Liver (tissue), 8 donors: ENCODE measurements at regions not wholly inside any gene's neighbourhood (a gene's known extent, or its start where the extent isn't known, plus 50 kb on each side); places are given as distances from the start of the nearest gene placed in this dataset.

Source experiments
- DNase-seq: peaks from one replicate; pipeline ENCODE4 v3.0.0-alpha.2; 2017; ENCODE audit warnings: low spot score
- H3K27ac ChIP-seq, 2 donors: one replicate each; pipeline ENCODE4 v1.7.0; 2013; ENCODE audit warnings: inconsistent platforms in 2 of 2, low read length in 2 of 2, control low read depth in 1 of 2, low read depth in 1 of 2, mild to moderate bottlenecking in 1 of 2
- H3K27me3 ChIP-seq, 4 donors: one replicate each; pipeline versions ENCODE4 v1.6.1 to v1.7.0; 2013; ENCODE audit warnings: low read length in 3 of 4, inconsistent platforms in 1 of 4, mild to moderate bottlenecking in 1 of 4, moderate library complexity in 1 of 4; ENCODE audit not compliant: control insufficient read depth in 4 of 4, insufficient read depth in 4 of 4
- H3K36me3 ChIP-seq, 4 donors: one replicate each; pipeline versions ENCODE4 v1.6.1 to v1.7.0; 2013; ENCODE audit warnings: low read length in 3 of 4, mild to moderate bottlenecking in 3 of 4, low read depth in 1 of 4, moderate library complexity in 1 of 4; ENCODE audit not compliant: control insufficient read depth in 4 of 4, insufficient read depth in 3 of 4
- H3K4me1 ChIP-seq, 4 donors: one replicate each; pipeline versions ENCODE4 v1.6.1 to v1.7.0; 2013; ENCODE audit warnings: low read length in 3 of 4, mild to moderate bottlenecking in 3 of 4, moderate library complexity in 1 of 4; ENCODE audit not compliant: control insufficient read depth in 4 of 4, insufficient read depth in 4 of 4
- H3K4me3 ChIP-seq, 3 donors: one replicate each; pipeline versions ENCODE4 v1.6.1 to v1.7.0; 2013; ENCODE audit warnings: low read length in 3 of 3, control low read depth in 1 of 3, low read depth in 1 of 3, mild to moderate bottlenecking in 1 of 3
- H3K9ac ChIP-seq, 2 donors: one replicate each; pipeline ENCODE4 v1.7.0; 2013; ENCODE audit warnings: low read length in 2 of 2, mild to moderate bottlenecking in 2 of 2, moderate library complexity in 2 of 2, control low read depth in 1 of 2, low read depth in 1 of 2
- H3K9me3 ChIP-seq, 4 donors: one replicate each; pipeline versions ENCODE4 v1.6.1 to v1.7.0; 2013; ENCODE audit warnings: low read length in 3 of 4; ENCODE audit not compliant: control insufficient read depth in 4 of 4
- EGR1 ChIP-seq, 2 donors: IDR thresholded peaks; 2 replicates each; pipeline ENCODE4 v1.6.1; 2016 to 2018; ENCODE audit warnings: antibody characterized with exemption in 2 of 2, low read depth in 2 of 2
- FOXA2 ChIP-seq: IDR thresholded peaks from 2 replicates; pipeline ENCODE4 v1.6.1; 2016; ENCODE audit warnings: antibody characterized with exemption
- HNF4A ChIP-seq, 2 donors: conservative IDR thresholded peaks; 2 replicates each; pipeline ENCODE4 v1.6.1; 2016; ENCODE audit warnings: antibody characterized with exemption in 2 of 2, mild to moderate bottlenecking in 2 of 2
- HNF4G ChIP-seq: IDR thresholded peaks from 2 replicates; pipeline ENCODE4 v1.6.1; 2016; ENCODE audit warnings: antibody characterized with exemption
- JUND ChIP-seq, 2 donors: IDR thresholded peaks; 2 replicates each; pipeline ENCODE4 v1.6.1; 2016; ENCODE audit warnings: antibody characterized with exemption in 2 of 2
- NR2F2 ChIP-seq: IDR thresholded peaks from 2 replicates; pipeline ENCODE4 v1.6.1; 2016; ENCODE audit warnings: antibody characterized with exemption
- RAD21 ChIP-seq, 2 donors: IDR thresholded peaks; 2 replicates each; pipeline ENCODE4 v1.6.1; 2016; ENCODE audit warnings: antibody characterized with exemption in 2 of 2, mild to moderate bottlenecking in 2 of 2
- RXRA ChIP-seq, 2 donors: IDR thresholded peaks; 2 replicates each; pipeline ENCODE4 v1.6.1; 2017 to 2018; ENCODE audit warnings: antibody characterized with exemption in 2 of 2, mild to moderate bottlenecking in 1 of 2
- SP1 ChIP-seq: IDR thresholded peaks from 2 replicates; pipeline ENCODE4 v1.6.1; 2018; ENCODE audit warnings: antibody characterized with exemption, mild to moderate bottlenecking
- YY1 ChIP-seq: IDR thresholded peaks from 2 replicates; pipeline ENCODE4 v1.6.1; 2016; ENCODE audit warnings: antibody characterized with exemption, mild to moderate bottlenecking
- WGBS: extraction: QIAGEN DNeasy Blood & Tissue Kit; methylation state at CpG from one replicate; pipeline ENCODE4 v1.1.7; 2013; 5-methylcytosine and 5-hydroxymethylcytosine counted together
- TF ChIP-seq, protein P1 (sequence below): IDR thresholded peaks from 2 replicates; pipeline ENCODE4 v1.6.1; 2016; ENCODE audit warnings: antibody characterized with exemption
- TF ChIP-seq, protein P2 (sequence below): fragments of 150-350 bp; IDR thresholded peaks from 2 replicates; pipeline ENCODE4 v1.5.1; 2017; ENCODE audit warnings: improper control_type of control experiment, low read depth, low read length; ENCODE audit not compliant: missing input control
- TF ChIP-seq, protein P3 (sequence below): IDR thresholded peaks from 2 replicates; pipeline ENCODE4 v1.6.1; 2016; ENCODE audit warnings: antibody characterized with exemption
- TF ChIP-seq, protein P4 (sequence below): IDR thresholded peaks from 2 replicates; pipeline ENCODE4 v1.6.1; 2016; ENCODE audit warnings: antibody characterized with exemption, mild to moderate bottlenecking
- donor health status: healthy.
- donor health status: healthy.
- donor health status: healthy.
- donor health status: healthy.
- donor health status: healthy.

DNA sequence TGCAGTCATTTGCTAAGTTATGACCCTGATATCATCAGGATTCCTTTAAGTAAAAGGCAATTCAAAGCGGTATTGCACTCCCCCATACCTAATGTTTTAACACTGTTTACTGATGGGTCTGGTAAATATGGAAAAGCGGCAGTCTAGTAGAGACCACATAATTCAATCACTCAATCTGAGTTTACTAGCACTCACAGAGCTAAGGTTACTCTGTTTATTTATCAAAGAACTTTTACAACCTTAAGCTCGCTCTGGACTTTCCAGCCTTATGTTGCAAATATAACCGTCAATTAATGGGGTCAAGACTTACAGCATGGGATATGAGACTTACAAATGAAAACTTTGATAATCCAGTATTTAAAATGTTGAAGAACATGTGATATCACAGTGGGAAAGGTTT is 124.5 kb upstream of the ZCCHC13 start:
- H3K36me3 ChIP-seq, result no peaks in the 10 kb centered on the region
- no peak for DNase-seq
- WGBS, result 77% methylated on average over 4 of the region's 4 CpGs
- peaks cover 0 to 2% (median 0%) of the 10 kb centered on the region in 4 donors for H3K4me1 ChIP-seq
- no peak overlapping the region for H3K9ac ChIP-seq
- no peaks in the 10 kb centered on the region for H3K9me3 ChIP-seq
- no peaks in the 10 kb centered on the region for H3K27me3 ChIP-seq
- no peak overlapping the region for H3K4me3 ChIP-seq
- H3K27ac ChIP-seq, result no peak overlapping the region
- TF ChIP-seq, protein P1, sequence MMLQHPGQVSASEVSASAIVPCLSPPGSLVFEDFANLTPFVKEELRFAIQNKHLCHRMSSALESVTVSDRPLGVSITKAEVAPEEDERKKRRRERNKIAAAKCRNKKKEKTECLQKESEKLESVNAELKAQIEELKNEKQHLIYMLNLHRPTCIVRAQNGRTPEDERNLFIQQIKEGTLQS, result no peak
- TF ChIP-seq YY1, result no peak
- no peak for TF ChIP-seq RXRA (IDR thresholded peaks at IDR 0.05)
- TF ChIP-seq HNF4G, result no peak
- no peak for TF ChIP-seq FOXA2
- TF ChIP-seq NR2F2, result no peak
- TF ChIP-seq JUND (IDR thresholded peaks at IDR 0.05), result no peak
- no peak for TF ChIP-seq HNF4A (conservative IDR thresholded peaks at IDR 0.05)
- TF ChIP-seq, protein P2, sequence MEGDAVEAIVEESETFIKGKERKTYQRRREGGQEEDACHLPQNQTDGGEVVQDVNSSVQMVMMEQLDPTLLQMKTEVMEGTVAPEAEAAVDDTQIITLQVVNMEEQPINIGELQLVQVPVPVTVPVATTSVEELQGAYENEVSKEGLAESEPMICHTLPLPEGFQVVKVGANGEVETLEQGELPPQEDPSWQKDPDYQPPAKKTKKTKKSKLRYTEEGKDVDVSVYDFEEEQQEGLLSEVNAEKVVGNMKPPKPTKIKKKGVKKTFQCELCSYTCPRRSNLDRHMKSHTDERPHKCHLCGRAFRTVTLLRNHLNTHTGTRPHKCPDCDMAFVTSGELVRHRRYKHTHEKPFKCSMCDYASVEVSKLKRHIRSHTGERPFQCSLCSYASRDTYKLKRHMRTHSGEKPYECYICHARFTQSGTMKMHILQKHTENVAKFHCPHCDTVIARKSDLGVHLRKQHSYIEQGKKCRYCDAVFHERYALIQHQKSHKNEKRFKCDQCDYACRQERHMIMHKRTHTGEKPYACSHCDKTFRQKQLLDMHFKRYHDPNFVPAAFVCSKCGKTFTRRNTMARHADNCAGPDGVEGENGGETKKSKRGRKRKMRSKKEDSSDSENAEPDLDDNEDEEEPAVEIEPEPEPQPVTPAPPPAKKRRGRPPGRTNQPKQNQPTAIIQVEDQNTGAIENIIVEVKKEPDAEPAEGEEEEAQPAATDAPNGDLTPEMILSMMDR, result no peak

DNA sequence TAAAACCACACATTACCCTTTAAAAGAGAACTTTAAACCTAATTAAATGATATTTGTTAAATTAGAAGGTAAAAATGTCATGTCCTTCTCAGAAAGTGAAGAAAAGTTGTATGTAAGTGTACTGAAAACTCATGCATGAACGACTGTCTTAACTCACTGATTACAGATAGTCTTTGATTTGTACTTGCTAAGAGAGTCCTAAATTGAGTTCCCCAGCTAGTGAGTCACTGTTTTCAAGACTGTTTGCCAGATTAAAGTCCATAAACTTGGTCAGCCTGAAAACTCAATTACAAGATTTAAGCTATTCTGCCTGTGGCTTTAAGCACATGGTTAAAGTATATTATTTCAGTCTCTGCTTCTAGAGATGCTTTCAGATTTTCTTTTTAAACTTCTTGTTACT is 124.9 kb upstream of the ZCCHC13 start:
- 43% methylated on average over 1 of the region's 1 CpG for WGBS
- H3K27me3 ChIP-seq, result no peaks in the 10 kb centered on the region
- H3K9ac ChIP-seq, result no peak overlapping the region
- H3K4me1 ChIP-seq, result peaks cover 0 to 2% (median 0%) of the 10 kb centered on the region in 4 donors
- no peaks in the 10 kb centered on the region for H3K9me3 ChIP-seq
- no peak overlapping the region for H3K27ac ChIP-seq
- H3K4me3 ChIP-seq, result no peak overlapping the region
- TF ChIP-seq JUND (IDR thresholded peaks at IDR 0.05) (peak; percentile 16 to 36), RXRA (IDR thresholded peaks at IDR 0.05) (no peak), FOXA2 (no peak), NR2F2 (no peak), HNF4A (conservative IDR thresholded peaks at IDR 0.05) (peak in 1 of 2 donors; percentile 32), HNF4G (no peak), EGR1 (IDR thresholded peaks at IDR 0.05; ENCODE audit: low read depth in 2 of 2) (no peak), YY1 (no peak)
- TF ChIP-seq, protein P3, sequence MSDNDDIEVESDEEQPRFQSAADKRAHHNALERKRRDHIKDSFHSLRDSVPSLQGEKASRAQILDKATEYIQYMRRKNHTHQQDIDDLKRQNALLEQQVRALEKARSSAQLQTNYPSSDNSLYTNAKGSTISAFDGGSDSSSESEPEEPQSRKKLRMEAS, result no peak
- H3K36me3 ChIP-seq, result no peaks in the 10 kb centered on the region
- no peak for DNase-seq

DNA sequence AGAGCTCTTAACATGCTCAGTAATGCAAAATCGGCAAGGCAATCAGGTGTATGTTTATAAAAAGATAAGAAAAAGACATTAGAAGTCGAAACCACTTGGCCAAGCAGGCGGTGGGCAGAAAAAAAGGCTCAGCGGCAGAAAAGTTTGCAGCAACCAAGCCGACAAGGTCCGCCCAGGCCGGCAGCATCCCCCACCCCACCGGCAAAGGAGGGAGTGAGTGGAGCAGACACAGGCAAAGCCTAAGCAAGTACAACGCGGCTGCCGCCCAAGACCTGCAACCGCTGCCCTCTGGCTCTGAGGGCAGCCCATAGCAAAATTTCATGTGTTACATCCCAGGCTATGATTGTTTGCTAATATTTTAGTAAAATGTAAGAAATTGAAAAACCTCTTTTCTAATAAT is 125.4 kb upstream of the ZCCHC13 start:
- peaks cover 0 to 2% (median 0%) of the 10 kb centered on the region in 4 donors for H3K4me1 ChIP-seq
- no peak overlapping the region for H3K27ac ChIP-seq
- H3K4me3 ChIP-seq, result no peak overlapping the region
- WGBS, result 69% methylated on average over 12 of the region's 12 CpGs
- no peak for TF ChIP-seq SP1
- TF ChIP-seq YY1, result no peak
- TF ChIP-seq EGR1 (IDR thresholded peaks at IDR 0.05; ENCODE audit: low read depth in 2 of 2), result no peak
- TF ChIP-seq NR2F2, result no peak
- no peak for TF ChIP-seq RAD21 (IDR thresholded peaks at IDR 0.05)
- TF ChIP-seq JUND (IDR thresholded peaks at IDR 0.05), result no peak
- TF ChIP-seq, protein P4, sequence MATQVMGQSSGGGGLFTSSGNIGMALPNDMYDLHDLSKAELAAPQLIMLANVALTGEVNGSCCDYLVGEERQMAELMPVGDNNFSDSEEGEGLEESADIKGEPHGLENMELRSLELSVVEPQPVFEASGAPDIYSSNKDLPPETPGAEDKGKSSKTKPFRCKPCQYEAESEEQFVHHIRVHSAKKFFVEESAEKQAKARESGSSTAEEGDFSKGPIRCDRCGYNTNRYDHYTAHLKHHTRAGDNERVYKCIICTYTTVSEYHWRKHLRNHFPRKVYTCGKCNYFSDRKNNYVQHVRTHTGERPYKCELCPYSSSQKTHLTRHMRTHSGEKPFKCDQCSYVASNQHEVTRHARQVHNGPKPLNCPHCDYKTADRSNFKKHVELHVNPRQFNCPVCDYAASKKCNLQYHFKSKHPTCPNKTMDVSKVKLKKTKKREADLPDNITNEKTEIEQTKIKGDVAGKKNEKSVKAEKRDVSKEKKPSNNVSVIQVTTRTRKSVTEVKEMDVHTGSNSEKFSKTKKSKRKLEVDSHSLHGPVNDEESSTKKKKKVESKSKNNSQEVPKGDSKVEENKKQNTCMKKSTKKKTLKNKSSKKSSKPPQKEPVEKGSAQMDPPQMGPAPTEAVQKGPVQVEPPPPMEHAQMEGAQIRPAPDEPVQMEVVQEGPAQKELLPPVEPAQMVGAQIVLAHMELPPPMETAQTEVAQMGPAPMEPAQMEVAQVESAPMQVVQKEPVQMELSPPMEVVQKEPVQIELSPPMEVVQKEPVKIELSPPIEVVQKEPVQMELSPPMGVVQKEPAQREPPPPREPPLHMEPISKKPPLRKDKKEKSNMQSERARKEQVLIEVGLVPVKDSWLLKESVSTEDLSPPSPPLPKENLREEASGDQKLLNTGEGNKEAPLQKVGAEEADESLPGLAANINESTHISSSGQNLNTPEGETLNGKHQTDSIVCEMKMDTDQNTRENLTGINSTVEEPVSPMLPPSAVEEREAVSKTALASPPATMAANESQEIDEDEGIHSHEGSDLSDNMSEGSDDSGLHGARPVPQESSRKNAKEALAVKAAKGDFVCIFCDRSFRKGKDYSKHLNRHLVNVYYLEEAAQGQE, result no peak
- TF ChIP-seq HNF4A (conservative IDR thresholded peaks at IDR 0.05), result no peak
- no peak overlapping the region for H3K9ac ChIP-seq
- no peak for DNase-seq
- H3K27me3 ChIP-seq, result no peaks in the 10 kb centered on the region
- no peaks in the 10 kb centered on the region for H3K9me3 ChIP-seq
- no peaks in the 10 kb centered on the region for H3K36me3 ChIP-seq
